NCI-H2107 treated with DMSO at 0.1 percent for 48 hours (cell line): ENCODE measurements at regions not wholly inside any gene's neighbourhood (a gene's known extent, or its start where the extent isn't known, plus 50 kb on each side); places are given as distances from the start of the nearest gene placed in this dataset.
A peak's percentile ranks its signal among the peaks of the same experiment; 100 is the strongest.

Source experiments
- DNase-seq: peaks from one replicate; lab custom pipeline; 2025; ENCODE audit not compliant: unreplicated experiment; lab: John Stamatoyannopoulos, UW

DNA sequence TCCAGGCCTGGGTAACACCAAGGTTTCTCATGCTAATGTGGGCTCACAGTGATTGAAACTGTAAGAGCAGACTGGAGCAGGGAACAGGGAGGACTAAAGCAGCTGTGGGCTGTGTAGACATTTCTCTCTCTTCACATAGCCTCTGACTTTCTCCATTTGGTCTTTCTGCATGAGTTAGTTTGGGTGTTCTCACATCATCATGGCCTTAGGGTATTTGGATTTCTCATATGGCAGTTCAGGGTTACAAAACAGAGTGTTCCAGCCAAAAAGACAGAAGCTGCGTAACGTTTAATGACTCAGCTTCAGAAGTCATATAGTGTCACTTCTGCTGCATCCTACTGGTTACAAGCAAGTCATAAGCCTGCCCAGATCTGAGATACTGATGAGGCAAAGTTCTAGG is 52.0 kb upstream of the OSBPL8 start:
- no peak for DNase-seq

DNA sequence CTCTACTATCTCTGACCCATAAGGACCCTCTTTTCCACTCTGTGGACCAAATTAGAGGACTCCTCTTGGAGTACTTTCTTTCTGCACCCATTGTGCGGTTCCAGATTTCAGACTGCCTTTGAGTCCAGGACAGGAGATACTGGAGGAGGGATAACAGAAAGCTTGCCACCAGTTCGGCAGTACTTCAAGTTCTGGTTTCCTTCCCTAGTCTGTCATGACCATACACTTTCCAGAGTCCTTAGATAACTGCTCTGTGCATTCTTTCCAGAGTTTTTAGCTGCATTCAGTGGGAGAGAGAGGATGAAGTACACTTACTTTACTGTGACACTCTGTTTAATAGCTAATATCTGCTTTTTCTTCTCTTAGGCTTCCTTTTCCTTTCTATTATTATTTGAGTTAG is 54.8 kb upstream of the OSBPL8 start:
- DNase-seq: no peak

- no peak for DNase-seq
Measured at GRCh38 chr12:76618031-76618430, 58.5 kb upstream of the OSBPL8 start.

- peak; percentile 95 for DNase-seq
Measured at GRCh38 chr12:76621582-76622024, 62.0 kb upstream of the OSBPL8 start.

GRCh38 chr12:76622351-76622750 is 62.8 kb upstream of the OSBPL8 start:
- no peak for DNase-seq

GRCh38 chr12:76622915-76623314 is 63.3 kb upstream of the OSBPL8 start:
- no peak for DNase-seq

- no peak for DNase-seq
Measured at GRCh38 chr12:76623931-76624330, 64.4 kb upstream of the OSBPL8 start.

GRCh38 chr12:76627346-76628135 is 68.0 kb upstream of the OSBPL8 start:
- no peak for DNase-seq

- no peak for DNase-seq
Measured at GRCh38 chr12:76628745-76629144, 69.2 kb upstream of the OSBPL8 start.

GRCh38 chr12:76631741-76632140 is 72.2 kb upstream of the OSBPL8 start:
- DNase-seq: no peak

- no peak for DNase-seq
Measured at GRCh38 chr12:76633415-76633814, 73.8 kb upstream of the OSBPL8 start.

DNA sequence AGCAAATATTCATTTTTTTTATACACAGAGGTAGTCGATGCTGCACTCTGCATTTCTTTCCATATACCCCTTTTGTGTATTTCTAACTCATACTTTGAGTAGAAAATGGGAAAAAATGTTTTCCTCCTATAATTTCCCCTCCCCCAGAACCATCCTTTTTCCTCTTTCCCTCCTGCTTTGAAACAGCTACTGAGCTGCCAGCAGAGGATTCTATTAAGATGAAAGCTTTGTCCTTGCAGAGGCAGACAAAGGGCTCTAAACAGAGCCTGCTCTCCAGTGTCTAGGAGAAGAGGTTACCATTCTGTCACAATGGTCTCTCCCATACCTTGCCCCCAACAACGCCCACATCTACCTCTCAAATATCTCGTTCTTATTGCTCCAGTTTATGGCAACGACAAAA is 74.6 kb upstream of the OSBPL8 start:
- DNase-seq: no peak

GRCh38 chr12:76636121-76636692 is 76.6 kb upstream of the OSBPL8 start:
- DNase-seq: no peak

- no peak for DNase-seq
Measured at GRCh38 chr12:76637807-76638206, 78.2 kb upstream of the OSBPL8 start.

DNA sequence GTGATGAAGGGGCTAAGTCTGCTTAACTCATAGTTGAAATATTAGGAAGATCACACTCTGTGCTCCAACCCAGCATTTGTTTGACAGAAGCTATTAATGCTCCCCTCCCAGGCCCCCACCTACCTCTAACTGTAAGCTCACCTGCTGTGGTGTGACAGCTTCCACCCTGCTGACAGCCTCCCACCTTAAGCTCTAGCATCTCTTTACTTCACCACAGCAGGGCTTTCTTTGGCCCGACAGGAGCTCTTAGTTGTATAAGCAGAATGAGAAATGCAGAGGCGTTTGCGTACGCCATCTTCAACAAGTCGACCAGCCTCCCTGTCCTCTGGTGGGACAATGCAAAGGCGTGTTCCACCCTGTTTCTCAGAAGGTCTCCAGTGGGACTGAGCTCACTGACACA is 80.1 kb upstream of the OSBPL8 start:
- no peak for DNase-seq

- DNase-seq: no peak
Measured at GRCh38 chr12:76641073-76641472, 81.5 kb upstream of the OSBPL8 start.

- DNase-seq: no peak
Measured at GRCh38 chr12:76641961-76642360, 82.4 kb upstream of the OSBPL8 start.

DNA sequence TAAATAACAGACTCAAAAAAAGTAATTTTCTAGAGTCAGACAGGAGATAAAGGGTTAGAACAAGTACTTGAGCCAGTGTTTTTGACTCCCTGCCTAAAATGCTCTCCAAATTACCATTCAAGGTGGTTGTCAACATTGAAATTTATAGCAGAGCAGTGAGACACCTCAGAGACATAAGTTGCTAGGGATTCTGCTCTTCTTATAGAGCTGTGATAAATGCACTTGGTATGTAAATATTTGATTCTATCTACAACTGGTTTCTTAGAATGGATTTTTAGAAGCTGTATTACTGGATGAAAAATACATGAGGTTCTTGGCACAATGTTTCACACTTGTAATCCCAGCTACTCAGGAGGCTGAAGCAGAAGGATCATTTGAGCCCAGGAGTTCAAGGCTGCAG is 83.9 kb upstream of the OSBPL8 start:
- DNase-seq: no peak

DNA sequence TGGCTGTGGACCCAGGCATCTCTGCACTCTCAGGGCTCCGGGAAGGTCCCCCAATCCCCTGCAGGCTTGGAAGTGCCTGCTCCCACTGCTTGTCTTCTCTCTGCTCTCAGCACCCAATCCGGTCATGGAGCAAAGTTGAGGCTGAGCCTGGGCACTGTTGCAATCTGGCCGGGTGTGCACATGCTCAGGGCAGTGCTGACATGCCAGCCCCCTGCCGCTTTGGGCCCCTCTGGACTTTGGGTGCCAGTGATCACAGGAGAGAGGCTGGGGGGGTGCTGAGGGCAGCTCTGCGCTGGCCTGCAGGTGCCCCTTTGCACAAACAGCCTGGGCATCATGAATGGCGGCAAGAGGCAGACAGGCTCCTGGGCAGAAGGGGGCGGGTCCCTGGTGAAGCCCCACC is 85.4 kb upstream of the OSBPL8 start:
- DNase-seq: no peak

- no peak for DNase-seq
Measured at GRCh38 chr12:76645934-76646333, 86.4 kb upstream of the OSBPL8 start.

DNA sequence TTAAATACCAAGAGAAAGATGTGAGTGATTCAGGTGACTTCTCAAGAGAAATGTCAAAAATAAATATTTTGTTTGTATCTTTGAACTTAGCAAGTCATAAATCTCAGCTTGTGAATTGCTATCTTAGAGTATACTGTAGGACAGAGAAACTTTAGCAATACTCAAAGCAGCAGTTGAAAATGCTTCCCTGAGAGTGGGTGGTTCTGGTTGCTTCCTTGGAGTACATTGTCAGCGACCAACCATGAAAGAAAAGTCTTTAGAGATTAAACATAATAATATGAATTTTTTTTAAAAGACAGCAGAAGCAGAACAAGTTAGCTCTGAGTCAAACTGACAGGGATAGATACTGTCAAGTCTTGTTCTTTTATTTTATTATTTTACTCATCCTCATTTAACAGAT is 86.8 kb upstream of the OSBPL8 start:
- DNase-seq: no peak

GRCh38 chr12:76649099-76649498 is 89.5 kb upstream of the OSBPL8 start:
- DNase-seq: no peak

DNA sequence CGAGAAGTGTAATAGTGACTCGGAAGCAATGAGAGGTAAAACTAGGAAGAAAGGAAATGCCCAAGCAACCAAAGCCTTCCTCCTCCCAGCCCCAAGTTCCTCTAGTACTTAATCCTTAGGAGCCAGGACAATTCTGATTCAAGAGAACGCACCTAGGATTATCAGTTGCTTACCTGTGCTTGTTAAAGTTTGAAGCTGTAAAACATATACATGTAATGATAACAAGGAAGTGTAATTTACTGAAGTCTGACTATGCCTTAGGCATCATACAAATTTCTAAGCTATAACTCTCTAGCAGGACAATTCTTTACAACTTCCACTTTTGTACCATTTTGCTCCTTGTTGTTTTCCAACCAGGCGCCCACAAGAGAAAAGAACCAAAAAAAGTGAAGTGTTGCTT is 92.8 kb upstream of the OSBPL8 start:
- no peak for DNase-seq
